ENCODE measurements at regions not wholly inside any gene's neighbourhood (a gene's known extent, or its start where the extent isn't known, plus 50 kb on each side); places are given as distances from the start of the nearest gene placed in this dataset.

DNA sequence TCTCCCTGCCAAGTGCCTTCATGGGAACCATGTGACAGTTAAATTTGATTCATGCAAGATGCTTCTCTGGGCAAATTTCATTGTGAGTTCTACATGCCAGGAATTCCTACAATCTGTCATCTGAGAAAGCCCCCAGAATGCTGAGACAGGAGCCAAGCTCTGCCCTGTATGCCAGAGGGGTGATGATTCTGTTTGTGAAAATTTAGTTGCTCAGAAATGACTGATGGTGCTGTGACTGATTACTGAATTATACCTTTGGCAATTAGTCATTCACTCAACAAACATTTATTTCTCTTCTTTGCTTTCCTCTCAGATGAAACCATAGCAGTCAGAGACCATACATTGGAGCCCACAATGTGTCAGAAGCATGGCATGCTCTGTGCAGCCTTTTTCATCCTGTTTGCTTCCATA lies 69.0 kb upstream of the ZBED5 start:
- H3K4me2 ChIP-seq (ENCODE audit: unreplicated experiment) = peak overlapping the region; percentile 5
- H3K9me2 ChIP-seq (ENCODE audit: insufficient read depth) = no peaks in the 10 kb centered on the region
- no peak overlapping the region for H2AFZ ChIP-seq
- H3K36me3 ChIP-seq (ENCODE audit: low read depth) = no peaks in the 10 kb centered on the region
- no peak overlapping the region for H3K9ac ChIP-seq
- no peaks in the 10 kb centered on the region for H3K27me3 ChIP-seq (replicated peaks; ENCODE audit: insufficient read depth)
- H3K4me1 ChIP-seq (ENCODE audit: insufficient read depth) = peaks cover 20% of the 10 kb centered on the region
- in situ Hi-C loops (cut with MboI) = no loop called here
- H3K79me2 ChIP-seq (ENCODE audit: insufficient read depth) = no peaks in the 10 kb centered on the region
- TF ChIP-seq EZH2phosphoT487 (IDR thresholded peaks at IDR 0.05; ENCODE audit: insufficient read depth, low read depth) (no peak), EZH2 (IDR thresholded peaks at IDR 0.05; ENCODE audit: insufficient read depth, poor library complexity, severe bottlenecking) (no peak)
- H3K9me3 ChIP-seq (ENCODE audit: low read depth) = no peaks in the 10 kb centered on the region
- no peaks in the 10 kb centered on the region for H4K20me1 ChIP-seq (ENCODE audit: insufficient read depth)
- peak overlapping the region; percentile 11 for H3K27ac ChIP-seq
- H3K4me3 ChIP-seq = no peak overlapping the region
- H3F3A ChIP-seq (ENCODE audit: insufficient read depth) = peaks cover 27% of the 10 kb centered on the region
- peak; percentile 59 for DNase-seq

- Histone ChIP-seq H3K4me1 (ENCODE audit: insufficient read depth) (peaks cover 20% of the 10 kb centered on the region), H3F3A (ENCODE audit: insufficient read depth) (peaks cover 29% of the 10 kb centered on the region), H3K36me3 (ENCODE audit: low read depth) (no peaks in the 10 kb centered on the region), H3K9ac (no peak overlapping the region), H3K4me2 (ENCODE audit: unreplicated experiment) (no peak overlapping the region), H3K4me3 (no peak overlapping the region), H3K27ac (no peak overlapping the region), H3K9me3 (ENCODE audit: low read depth) (no peaks in the 10 kb centered on the region), H3K27me3 (replicated peaks; ENCODE audit: insufficient read depth) (no peaks in the 10 kb centered on the region), H3K9me2 (ENCODE audit: insufficient read depth) (no peaks in the 10 kb centered on the region), H4K20me1 (ENCODE audit: insufficient read depth) (no peaks in the 10 kb centered on the region), H3K79me2 (ENCODE audit: insufficient read depth) (no peaks in the 10 kb centered on the region), H2AFZ (no peak overlapping the region)
- WGBS, 2 experiments (ENCODE audit: low coverage in 1 of 2, low lambda C conversion rate in 2 of 2, missing lambda C conversion rate in 2 of 2) = 91 to 96% methylated on average over 6 of the region's 6 CpGs
- TF ChIP-seq EZH2phosphoT487 (IDR thresholded peaks at IDR 0.05; ENCODE audit: insufficient read depth, low read depth) = no peak
- no peak for DNase-seq
- in situ Hi-C loops (cut with MboI) = no loop called here
Measured at GRCh38 chr11:10925149-10925926, 67.5 kb upstream of the ZBED5 start.

GRCh38 chr11:10923882-10924281 lies 66.0 kb upstream of the ZBED5 start:
- TF ChIP-seq EZH2 (IDR thresholded peaks at IDR 0.05; ENCODE audit: insufficient read depth, poor library complexity, severe bottlenecking) = no peak
- TF ChIP-seq EZH2phosphoT487 (IDR thresholded peaks at IDR 0.05; ENCODE audit: insufficient read depth, low read depth) = no peak
- no peak for DNase-seq
- Histone ChIP-seq H3K4me1 (ENCODE audit: insufficient read depth) (peaks cover 20% of the 10 kb centered on the region), H3K36me3 (ENCODE audit: low read depth) (no peaks in the 10 kb centered on the region), H3K27me3 (replicated peaks; ENCODE audit: insufficient read depth) (no peaks in the 10 kb centered on the region), H3F3A (ENCODE audit: insufficient read depth) (peaks cover 33% of the 10 kb centered on the region), H3K4me2 (ENCODE audit: unreplicated experiment) (no peak overlapping the region), H3K27ac (no peak overlapping the region), H2AFZ (no peak overlapping the region), H3K9me2 (ENCODE audit: insufficient read depth) (no peaks in the 10 kb centered on the region), H3K4me3 (no peak overlapping the region), H4K20me1 (ENCODE audit: insufficient read depth) (no peaks in the 10 kb centered on the region), H3K9me3 (ENCODE audit: low read depth) (no peaks in the 10 kb centered on the region), H3K9ac (no peak overlapping the region), H3K79me2 (ENCODE audit: insufficient read depth) (no peaks in the 10 kb centered on the region)
- in situ Hi-C loops (cut with MboI) = no loop called here

DNA sequence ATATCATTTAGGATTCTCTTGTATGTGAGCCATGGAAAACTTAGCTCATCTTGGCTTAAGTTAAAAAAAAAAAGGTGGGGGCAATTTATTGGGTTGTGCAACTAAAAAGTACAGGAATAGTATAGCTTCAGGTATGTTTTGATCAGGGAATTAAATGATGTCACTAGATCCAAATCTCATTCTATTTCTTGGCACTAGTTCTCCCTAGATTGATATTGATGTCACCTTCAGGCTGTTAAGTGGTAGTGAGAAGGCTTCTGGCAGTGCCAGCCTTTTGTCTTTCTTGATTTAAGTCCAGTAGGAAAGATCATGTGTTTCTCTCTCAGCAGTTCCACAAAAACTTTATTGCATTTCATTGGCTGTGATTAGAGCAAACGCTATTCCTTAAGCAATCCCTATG lies 65.0 kb upstream of the ZBED5 start:
- H3K4me3 ChIP-seq = no peak overlapping the region
- H4K20me1 ChIP-seq (ENCODE audit: insufficient read depth) = no peaks in the 10 kb centered on the region
- H3K79me2 ChIP-seq (ENCODE audit: insufficient read depth) = no peaks in the 10 kb centered on the region
- H3K9ac ChIP-seq = no peak overlapping the region
- H2AFZ ChIP-seq = no peak overlapping the region
- no peak for TF ChIP-seq EZH2 (IDR thresholded peaks at IDR 0.05; ENCODE audit: insufficient read depth, poor library complexity, severe bottlenecking)
- TF ChIP-seq EZH2phosphoT487 (IDR thresholded peaks at IDR 0.05; ENCODE audit: insufficient read depth, low read depth) = no peak
- no peaks in the 10 kb centered on the region for H3K9me2 ChIP-seq (ENCODE audit: insufficient read depth)
- no peaks in the 10 kb centered on the region for H3K9me3 ChIP-seq (ENCODE audit: low read depth)
- no peaks in the 10 kb centered on the region for H3K27me3 ChIP-seq (replicated peaks; ENCODE audit: insufficient read depth)
- no peak overlapping the region for H3K4me2 ChIP-seq (ENCODE audit: unreplicated experiment)
- 9 to 23% methylated on average over 1 of the region's 1 CpG for WGBS, 2 experiments (ENCODE audit: low coverage in 1 of 2, low lambda C conversion rate in 2 of 2, missing lambda C conversion rate in 2 of 2)
- H3K36me3 ChIP-seq (ENCODE audit: low read depth) = no peaks in the 10 kb centered on the region
- DNase-seq = no peak
- H3F3A ChIP-seq (ENCODE audit: insufficient read depth) = peaks cover 27% of the 10 kb centered on the region
- H3K27ac ChIP-seq = no peak overlapping the region
- in situ Hi-C loops (cut with MboI) = no loop called here
- peaks cover 18% of the 10 kb centered on the region for H3K4me1 ChIP-seq (ENCODE audit: insufficient read depth)

- no peaks in the 10 kb centered on the region for H3K27me3 ChIP-seq (replicated peaks; ENCODE audit: insufficient read depth)
- H3K9me3 ChIP-seq (ENCODE audit: low read depth) = no peaks in the 10 kb centered on the region
- H3K79me2 ChIP-seq (ENCODE audit: insufficient read depth) = no peaks in the 10 kb centered on the region
- no peak for DNase-seq
- H3F3A ChIP-seq (ENCODE audit: insufficient read depth) = peaks cover 7% of the 10 kb centered on the region; the same call in 1 of the 2 replicates
- H3K27ac ChIP-seq = no peak overlapping the region
- H3K4me1 ChIP-seq (ENCODE audit: insufficient read depth) = no peaks in the 10 kb centered on the region
- H4K20me1 ChIP-seq (ENCODE audit: insufficient read depth) = no peaks in the 10 kb centered on the region
- H3K9ac ChIP-seq = no peak overlapping the region
- TF ChIP-seq EZH2phosphoT487 (IDR thresholded peaks at IDR 0.05; ENCODE audit: insufficient read depth, low read depth) (no peak), EZH2 (IDR thresholded peaks at IDR 0.05; ENCODE audit: insufficient read depth, poor library complexity, severe bottlenecking) (no peak)
- no peak overlapping the region for H3K4me2 ChIP-seq (ENCODE audit: unreplicated experiment)
- no peaks in the 10 kb centered on the region for H3K36me3 ChIP-seq (ENCODE audit: low read depth)
- 0 out of 2 replicates have a peak overlapping the region, but pooled peaks have one; percentile 3 for H2AFZ ChIP-seq
- in situ Hi-C loops (cut with MboI) = no loop called here
- no peak overlapping the region for H3K4me3 ChIP-seq
- H3K9me2 ChIP-seq (ENCODE audit: insufficient read depth) = no peaks in the 10 kb centered on the region
Measured at GRCh38 chr11:10920875-10921274, 63.0 kb upstream of the ZBED5 start.

Data from GM23248 (cell line).